Activated CD4-positive, alpha-beta T cell treated with anti-CD3 and anti-CD28 coated beads, Interleukin-2, amount 50 U/mL, for 1 hour (primary cell): ENCODE measurements at regions not wholly inside any gene's neighbourhood (a gene's known extent, or its start where the extent isn't known, plus 50 kb on each side); places are given as distances from the start of the nearest gene placed in this dataset.

Source experiments
- DNase-seq: peaks from one replicate; pipeline ENCODE4 v3.0.0-alpha.2; 2020

DNA sequence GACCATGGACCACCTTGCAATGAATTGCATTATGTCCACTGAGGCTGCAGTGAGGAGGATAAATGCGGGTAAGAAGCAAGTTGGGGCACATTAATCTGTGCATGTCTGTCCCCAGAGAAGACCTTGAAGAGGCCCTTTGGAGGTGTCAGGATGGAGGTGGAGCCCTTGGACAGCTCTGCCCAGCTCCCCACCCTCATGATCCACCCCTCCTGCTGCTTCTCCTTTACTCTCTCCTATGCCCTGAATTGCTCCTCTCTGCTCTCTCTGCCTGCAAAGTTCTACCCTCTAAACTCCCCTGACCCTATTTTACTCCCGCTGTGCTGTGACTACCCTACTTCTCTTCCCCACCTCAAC lies 292.4 kb upstream of the USP24 start:
- no peak for DNase-seq

DNA sequence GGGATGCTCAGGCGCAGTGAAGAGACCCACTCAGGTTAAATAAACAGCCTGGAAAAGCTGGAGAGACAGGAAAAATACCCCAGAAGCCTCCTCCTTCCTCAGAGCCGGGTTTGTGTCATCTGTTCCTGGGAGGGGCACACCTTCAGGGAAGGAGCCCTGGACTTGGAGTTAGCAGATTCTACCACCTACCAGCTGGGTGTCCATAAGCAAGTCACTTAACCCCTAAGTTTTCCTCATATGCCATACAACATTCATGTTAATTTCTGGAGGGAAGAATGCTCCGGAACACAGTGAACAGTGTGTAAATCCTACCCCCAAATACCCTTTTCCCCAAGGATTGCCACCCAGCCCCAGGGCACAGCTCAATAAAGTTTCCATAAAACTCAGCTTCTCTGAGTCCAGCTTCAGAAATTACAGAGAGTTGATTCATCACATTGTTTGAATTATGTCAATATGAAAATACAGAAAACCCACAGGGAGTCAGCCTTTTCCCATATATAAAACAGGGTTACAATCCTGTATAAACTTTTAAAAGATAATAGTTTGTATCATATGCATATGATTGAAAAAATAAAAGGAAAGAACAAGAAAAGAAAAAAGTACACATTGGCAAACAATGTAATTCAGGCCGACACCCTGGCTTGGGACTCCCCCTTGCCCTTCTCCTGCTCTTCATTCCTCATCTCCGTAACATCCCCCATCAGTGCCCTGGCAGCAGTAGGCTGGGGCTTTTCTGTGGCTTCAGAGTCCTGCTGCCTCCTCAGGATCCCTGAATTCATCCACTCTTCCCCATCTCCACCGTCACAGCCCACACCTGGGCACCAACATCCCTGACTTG lies 291.8 kb upstream of the USP24 start:
- no peak for DNase-seq

DNA sequence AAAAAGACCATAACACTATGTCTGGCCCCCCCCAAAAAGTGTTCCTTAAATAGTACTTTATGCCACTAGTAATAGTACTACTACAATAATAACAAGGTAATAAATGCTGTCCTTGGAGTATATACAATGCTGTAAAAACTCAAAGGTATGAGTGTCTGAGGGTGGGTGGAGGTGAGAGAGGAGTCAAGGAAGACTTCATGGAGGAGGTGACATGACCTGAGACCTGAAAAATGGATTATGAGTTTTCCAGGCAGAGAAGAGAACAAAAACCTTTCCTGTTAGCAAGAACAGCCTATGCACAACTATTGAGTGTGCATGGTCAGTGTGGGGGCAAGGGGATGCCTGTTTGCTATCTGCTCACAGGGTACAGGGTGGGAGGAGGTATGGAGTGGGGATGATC lies 290.2 kb upstream of the USP24 start:
- no peak for DNase-seq

DNA sequence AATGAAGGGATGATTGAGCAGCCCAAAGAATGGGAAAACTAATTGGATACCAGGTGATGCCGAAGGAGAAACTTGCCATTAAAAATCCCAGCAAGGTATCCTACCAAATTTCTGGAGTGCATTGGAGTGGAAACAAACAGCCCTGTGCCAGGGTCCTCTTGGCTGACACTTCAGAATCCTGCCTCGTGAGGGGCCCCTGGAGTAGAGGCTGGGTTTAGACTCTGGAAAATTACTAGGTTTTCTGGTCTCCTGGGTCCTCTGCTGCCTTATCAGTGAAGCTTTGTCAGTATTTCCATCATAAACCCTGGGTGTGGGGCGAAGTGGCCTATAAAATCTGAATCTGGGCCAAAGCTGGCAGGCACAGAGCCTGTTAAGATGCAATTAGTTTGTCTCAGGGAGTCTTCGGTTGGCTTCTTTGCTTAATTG lies 289.2 kb upstream of the USP24 start:
- DNase-seq: no peak

DNA sequence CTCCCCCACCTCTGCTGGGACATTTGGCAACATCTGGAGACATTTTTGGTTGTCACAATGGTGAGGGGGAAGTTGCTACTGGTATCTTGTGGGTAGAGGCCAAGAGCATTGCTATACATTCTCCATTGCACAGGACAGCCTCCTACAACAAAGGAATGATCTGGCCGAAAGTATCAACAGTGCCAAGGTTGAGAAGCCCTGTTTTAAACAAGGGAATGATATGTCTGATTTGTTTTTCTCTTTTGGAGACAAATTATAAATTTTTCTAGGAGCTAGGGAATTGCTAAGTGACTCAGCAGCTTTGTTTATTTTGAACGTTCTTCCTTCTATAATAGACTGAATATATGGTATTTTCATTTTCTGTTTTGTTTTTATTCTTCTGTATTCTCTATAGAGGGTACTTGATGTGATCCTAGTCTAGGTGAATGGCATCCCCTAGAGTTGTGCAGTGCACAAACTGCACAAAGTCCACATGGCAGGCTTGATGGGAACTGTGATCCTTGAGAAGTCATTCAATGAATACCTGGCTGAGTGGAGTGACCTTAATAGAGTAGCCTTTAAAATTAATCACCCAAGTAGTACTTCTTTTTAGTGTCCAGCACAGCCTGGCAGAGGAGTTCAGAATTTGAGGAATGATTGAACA lies 288.6 kb upstream of the USP24 start:
- no peak for DNase-seq

DNA sequence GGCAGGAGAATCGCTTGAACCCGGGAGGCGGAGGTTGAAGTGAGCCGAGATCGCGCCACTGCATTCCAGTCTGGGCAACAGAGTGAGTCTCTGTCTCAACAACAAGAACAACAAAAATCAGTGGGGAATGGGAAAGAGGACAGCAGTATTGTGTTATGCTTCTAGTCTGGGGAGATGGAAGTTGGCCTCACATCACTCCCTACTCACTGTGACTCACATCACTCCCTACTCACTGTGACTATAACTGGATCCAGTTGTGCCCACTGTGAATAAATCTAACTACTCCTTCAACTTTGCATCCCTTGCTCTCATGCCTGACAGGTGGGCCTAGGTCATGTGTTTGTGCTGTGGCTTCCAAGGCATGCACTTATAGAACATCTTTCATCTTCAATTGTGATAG lies 285.4 kb upstream of the USP24 start:
- no peak for DNase-seq

DNA sequence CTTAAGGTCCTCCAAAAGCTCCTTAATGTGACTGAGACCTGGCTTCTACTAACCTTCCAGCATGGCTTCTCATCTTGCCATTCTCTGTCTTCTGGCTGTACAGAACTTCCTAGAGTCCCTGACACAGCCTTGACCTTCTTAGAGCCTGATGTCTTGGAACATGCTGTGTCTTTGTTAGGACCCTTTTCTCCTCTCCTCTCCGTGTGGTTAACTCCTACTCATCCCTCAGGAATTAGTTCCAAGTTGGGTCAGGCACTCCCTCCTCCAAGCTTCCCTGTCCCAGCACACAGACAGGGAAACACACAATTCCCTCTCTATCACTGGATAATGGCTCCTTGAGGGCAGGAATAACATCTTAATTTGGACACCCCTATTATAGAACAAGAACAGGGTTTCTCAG lies 275.4 kb upstream of the USP24 start:
- DNase-seq: no peak

DNA sequence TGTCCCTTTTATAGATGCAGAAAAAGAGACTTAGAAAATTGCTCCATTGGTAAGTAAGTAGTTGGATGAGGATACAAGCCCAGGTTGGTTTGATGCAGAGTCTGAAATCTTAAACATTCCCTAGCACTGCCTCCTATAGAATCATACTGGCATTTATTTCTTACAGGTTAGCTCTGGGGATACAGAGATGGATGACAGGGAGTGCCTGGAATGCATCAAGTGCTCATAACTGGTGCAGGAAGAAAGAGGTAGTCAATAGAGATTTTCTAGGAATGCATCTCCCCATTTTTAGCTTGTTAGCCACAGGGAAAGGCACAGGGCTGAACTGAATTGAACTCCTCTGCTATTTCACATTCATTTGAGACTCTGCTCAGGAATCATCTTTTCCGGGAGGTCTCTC lies 269.0 kb upstream of the USP24 start:
- no peak for DNase-seq

DNA sequence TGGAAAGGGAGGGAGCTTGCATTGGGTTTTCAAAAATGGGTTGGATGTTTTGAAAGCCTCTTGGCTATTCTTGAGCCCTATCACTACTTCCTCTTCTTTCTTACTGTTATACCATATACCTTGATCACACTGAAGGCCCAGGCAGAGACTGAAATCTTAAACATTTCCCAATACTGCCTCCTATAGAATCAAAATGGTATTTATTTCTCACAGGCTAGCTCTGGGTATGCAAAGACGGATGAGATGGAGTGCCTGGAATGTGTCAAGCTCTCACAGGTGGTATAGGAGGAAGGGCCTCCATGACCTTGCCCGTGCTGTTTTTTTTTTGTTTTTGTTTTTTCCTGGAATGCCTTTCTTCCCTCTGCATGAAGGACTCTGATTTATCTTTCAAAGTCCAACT lies 268.4 kb upstream of the USP24 start:
- DNase-seq: no peak

DNA sequence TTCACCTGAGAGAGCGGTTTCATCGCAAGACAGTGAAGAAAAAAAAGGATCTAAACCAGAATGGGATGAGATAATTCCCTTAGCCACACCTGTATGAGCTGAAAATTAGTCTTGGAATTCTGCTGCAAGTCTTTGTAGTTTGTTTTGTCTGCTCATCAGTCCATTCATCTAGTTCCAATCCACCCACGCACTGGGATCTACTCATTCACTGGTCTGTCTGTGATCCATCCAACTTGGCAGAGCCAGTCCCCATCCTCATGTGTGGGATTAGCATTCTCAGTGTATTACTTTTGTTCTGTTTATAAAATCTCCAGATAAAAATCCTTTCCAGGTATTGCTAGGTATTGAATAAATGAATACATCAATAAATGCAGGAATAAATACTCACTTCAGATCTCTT lies 266.5 kb upstream of the USP24 start:
- no peak for DNase-seq

DNA sequence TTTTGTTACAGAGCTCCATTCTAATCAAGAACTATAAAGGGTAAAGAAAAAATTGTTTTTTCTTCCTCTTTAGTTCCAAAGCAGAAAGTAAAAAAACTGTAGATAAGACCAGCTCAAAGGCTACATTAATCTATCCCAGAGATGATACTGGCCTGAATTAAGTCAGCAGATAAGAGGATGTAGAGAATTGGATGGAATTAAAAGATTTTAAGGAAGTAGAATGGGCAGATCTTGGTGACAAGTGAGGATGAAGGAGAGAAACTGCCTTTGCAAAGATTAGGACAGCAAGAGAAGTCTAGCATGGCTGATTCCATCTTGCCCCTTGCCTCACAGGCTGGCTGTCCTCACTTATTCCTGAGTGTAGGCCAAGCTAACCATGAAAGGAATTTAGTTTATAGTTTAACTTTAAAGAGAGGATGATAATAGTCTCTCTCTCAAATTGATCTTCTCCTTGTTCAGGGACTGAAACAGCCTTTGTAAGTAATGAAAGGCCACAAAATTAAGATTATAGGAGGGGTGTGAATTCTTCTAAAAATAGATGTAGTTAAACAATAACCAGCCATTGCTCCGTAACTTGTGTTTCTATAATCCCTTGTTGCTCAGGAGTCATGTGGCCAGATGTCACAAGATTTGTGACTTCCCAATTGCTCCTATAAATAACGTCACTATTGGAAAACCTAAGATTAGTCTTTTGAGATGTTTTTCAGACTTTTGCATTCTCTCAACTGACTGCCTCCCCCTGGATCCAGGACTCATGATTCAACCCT lies 265.0 kb upstream of the USP24 start:
- DNase-seq: no peak

DNA sequence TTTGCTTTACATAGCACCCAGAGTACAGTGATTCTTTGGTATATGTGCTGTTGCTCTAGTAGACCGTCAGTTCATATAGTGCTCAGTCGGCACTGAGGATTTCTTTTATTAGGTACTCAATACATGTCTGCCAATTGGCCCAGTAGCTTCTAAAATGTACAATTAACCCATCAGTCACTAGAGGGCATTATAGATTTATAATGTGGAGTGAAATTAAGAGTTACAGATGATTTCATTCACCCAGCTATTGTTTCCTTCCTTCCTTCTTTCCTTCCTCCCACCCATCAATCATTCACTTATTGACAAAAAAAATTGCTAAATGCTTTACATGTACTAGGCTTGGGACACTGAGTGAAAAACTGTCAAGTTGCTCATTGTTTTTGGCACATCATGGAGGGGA lies 263.6 kb upstream of the USP24 start:
- no peak for DNase-seq

DNA sequence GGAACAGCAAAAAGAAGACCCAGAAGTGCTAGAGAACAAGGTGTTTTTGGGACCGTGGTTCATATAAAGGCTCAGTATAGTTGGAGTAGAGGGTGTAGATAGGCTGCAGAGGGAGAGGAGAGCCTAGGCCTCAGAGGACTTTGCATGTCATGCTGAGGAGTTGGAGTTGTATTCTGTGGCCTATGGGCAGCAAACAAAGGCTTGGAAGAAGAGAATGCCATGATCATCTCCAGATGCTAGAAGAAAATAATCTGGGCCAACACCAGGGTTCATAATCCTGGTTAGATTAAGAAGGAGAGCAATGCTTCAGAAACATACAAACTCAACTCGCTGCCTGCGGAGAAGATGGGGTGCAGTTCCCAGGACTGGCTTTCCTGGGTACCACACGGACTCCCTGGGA lies 262.8 kb upstream of the USP24 start:
- no peak for DNase-seq

DNA sequence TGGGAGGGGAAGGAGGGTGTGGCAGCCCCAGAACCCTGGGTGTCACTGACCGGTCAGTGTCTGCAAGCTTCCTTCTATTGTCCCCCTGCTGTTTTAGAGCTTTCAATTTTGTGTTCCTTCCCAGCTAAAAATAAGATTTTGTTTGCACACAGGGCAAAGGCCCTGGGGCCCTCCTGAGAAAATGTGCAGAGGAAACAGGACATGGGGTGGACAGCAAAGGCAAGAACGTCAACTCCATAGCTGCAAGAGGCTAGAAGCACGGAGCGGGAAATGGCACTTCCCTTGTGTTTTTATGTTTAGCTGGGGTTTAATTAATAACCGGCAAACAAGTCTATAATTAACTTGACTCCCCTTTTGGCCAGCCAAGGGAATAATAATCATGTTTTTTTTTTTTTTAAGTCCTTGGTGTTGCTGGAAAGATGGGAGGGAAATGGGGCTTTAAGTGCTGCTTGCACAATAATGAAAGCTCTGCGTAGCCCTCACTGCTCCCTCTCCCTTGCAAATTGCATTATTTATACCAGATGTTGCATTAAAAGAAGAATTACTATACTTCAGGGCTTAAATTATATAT lies 261.4 kb upstream of the USP24 start:
- no peak for DNase-seq

DNA sequence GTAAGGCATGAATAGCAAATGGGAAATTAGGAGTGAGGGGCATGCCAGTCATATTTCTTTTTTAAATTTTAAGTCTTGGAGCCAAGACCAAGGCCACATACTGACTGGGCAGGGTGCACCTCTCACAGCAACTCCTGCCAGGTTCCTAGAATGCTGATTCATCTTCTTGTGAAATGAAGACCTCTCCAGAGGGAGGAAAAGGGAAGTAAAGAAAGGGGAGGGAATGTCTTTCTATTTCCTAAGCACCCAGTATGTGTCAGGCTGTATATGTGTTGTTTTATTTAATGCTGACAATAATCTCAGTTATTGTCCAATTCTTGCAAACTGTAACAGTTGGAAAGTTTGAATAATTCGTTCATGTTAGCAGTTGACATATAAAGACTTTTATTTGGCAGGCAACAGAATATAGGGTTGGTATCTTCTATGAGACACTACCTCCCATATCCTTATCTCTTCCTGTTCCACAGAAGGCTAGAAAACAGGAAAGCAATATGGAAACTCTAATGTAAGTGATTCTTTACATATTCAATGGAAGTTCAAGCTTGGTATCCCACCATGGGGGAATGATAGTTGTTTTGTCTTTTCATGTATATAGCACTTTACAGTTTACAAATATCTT lies 259.1 kb upstream of the USP24 start:
- no peak for DNase-seq

DNA sequence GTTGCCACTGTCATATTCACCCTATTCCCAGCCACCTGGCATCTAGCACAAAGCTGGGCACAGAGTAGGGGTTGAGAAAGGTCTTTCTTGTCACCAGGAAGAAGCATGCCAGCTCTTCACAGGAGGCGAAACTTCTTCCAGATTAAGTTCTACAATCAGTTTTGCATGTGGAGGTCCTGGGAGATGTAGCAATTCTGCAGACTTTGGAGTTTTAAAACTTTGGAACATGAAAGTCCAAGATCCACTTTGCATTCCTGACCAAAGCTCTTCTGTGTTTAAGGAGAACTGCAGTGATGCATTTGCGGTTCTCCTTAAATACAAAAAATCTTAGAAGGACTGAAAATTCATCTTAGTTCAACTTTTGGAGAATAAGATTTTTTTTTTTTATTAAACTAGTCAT lies 258.5 kb upstream of the USP24 start:
- DNase-seq: no peak

DNA sequence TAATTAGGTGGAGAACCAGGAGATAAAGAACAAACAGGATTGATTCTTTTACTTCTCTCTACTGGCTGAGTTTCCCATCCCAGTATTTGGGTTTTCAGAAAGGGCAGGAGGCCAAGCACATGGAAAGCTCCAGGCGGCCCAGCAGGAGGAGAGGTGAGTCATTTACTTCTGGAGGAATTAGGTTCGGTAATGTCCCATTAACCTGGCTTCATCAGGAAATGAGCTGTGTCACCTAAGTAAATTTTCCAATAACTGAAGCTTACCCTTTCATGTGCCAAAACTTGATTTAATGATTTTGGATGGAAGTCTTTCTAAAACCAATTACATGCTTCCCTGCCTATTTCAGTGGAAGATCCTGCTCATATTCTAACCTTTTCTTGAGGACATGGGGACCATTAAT lies 257.6 kb upstream of the USP24 start:
- no peak for DNase-seq

DNA sequence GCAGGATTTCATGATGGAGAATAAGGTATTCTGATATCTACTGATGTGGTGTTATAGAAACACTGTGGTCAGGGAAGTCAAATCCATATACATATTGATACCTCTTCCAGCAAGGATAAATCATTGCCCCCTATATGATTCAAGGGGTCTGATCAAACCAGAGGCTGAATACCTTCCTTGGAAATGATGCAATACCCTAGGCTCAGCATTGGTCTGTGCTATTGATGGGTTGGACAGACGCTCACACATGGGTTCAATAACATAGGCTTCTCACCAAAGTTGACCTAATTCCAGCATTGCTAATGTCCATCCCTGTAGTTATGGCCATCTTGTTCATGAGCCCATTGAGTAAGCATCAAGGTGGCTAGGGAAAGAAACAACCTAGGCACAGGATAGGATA lies 257.0 kb upstream of the USP24 start:
- DNase-seq: no peak

DNA sequence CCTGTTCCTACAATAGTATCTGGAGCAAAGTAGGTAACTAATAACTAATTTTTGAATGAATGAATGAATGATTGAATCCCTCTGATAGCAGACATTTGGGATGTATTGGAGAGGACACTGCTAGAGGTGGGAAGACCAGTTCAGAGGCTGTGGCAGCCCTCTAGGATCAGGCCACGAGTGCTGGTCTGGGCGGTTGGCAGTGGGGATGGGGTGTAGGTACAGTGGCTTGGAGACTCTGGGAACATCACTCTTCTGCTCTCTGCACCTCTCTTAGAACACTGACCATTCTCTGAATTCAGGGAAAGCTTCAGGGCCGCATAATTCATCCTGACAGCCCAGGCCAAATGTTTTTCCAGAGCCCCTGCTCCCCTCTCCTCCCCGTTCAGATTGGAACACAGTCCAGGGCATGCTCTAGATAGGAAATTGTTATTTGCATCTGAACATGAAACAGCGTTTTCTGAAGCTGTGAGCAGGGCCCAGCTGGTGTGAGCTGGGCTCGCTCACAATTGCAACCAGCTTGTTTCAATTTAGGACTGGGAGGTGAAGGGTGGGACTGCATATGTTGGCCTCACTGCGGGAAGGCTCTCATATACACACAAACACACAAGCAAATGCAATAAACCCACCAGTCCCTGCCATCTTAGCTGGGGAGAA lies 253.1 kb upstream of the USP24 start:
- DNase-seq: no peak

DNA sequence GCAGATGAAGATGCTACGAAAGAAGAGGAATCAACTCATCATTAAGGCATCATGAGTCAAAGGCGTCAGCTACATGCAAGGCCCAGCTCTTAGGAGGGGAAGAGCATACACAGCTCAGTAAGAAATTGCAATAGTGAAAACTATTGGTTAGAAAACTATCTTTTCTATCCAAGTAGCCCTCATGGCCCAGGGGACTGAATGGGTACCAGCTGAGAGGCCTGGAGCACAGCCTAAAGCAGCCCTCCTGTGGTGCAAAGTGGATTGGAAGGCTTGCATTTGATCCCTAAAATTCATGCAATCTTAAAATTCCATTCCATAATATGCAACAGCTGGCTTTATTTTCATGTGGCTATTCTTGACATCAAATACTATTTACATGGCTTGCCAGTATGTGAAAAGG lies 251.8 kb upstream of the USP24 start:
- no peak for DNase-seq

DNA sequence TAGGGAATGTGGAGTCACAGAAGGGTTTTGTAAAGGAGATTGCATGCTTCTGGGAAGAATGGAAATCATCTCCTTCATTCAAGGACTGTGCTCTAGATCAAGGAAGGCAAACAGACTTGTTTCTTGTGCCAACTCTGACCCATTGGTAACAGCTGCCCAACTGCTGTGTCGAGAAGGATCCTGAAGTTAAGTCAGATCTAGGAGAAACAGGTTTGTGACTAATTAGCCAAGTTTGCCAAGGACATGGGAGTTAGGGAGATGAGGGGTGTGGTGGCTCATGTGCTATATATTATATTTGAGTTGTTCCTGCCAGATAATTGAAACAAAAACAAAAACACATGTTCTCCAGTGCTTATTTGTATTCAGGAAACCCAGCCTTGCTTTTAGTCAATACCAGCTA lies 251.2 kb upstream of the USP24 start:
- DNase-seq: no peak

DNA sequence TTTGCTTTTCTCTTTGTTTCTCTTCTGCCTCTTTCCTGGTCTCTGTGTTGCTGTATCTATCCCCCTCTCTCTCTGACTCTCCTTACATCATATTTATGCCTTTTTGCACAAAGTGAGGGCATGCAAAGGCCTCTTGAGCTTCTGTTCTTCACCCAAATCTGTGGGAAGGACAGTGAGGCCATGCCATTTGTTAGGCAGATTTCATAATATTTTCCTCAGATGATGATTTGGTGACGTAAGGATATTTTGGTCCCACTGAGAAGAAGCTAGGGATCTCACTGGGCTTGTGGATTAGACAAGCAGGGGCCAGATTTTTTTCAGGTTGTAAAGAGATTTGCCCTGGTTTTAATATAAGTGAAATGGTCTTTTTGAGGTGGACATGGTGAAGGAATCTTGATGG lies 249.4 kb upstream of the USP24 start:
- no peak for DNase-seq
